A673 (cell line): ENCODE measurements at regions not wholly inside any gene's neighbourhood (a gene's known extent, or its start where the extent isn't known, plus 50 kb on each side); places are given as distances from the start of the nearest gene placed in this dataset.

Experiments used
- BruUV-seq: library from RNA; stranded (reverse); fragments of 400-500 nt; replicated peaks from 2 replicates; lab custom pipeline; 2021; lab: Mats Ljungman, UMichigan
- CTCF ChIA-PET: fragments of 300-600 bp; sonication (Branson Sonifier 250); formaldehyde crosslinking; loops from one replicate; lab custom pipeline; 2022; ENCODE audit warnings: antibody characterized with exemption; lab: Charles Lee
- POLR2A ChIA-PET: fragments of 300-600 bp; sonication (Branson Sonifier 250); formaldehyde crosslinking; loops from one replicate; lab custom pipeline; 2022; ENCODE audit warnings: antibody characterized with exemption; ENCODE audit not compliant: low non-redundant PET; lab: Charles Lee
- DNase-seq: peaks from one replicate; pipeline ENCODE4 v3.0.0-alpha.2; 2015; ENCODE audit warnings: low spot score
- H3K27ac ChIP-seq: fragments of 200-600 bp; sonication (generic); 2 replicates; pipeline ENCODE4 v1.5.1; 2016; ENCODE audit warnings: mixed run types, low read depth, mild to moderate bottlenecking, mixed read lengths, antibody characterized with exemption, low read length; ENCODE audit not compliant: poor library complexity, severe bottlenecking
- H3K27me3 ChIP-seq: fragments of 200-600 bp; sonication (generic); replicated peaks from 2 replicates; pipeline ENCODE4 v1.6.1; 2017; ENCODE audit warnings: mixed run types, low read depth, mild to moderate bottlenecking, mixed read lengths, antibody characterized with exemption, low read length; ENCODE audit not compliant: insufficient read depth, poor library complexity
- H3K36me3 ChIP-seq: fragments of 200-600 bp; sonication (generic); 2 replicates; pipeline ENCODE4 v1.6.1; 2016; ENCODE audit warnings: mixed run types, mild to moderate bottlenecking, mixed read lengths, antibody characterized with exemption, low read length; ENCODE audit not compliant: insufficient read depth, poor library complexity, severe bottlenecking
- H3K4me1 ChIP-seq: fragments of 200-600 bp; sonication (generic); 2 replicates; pipeline ENCODE4 v1.6.1; 2017; ENCODE audit warnings: mixed run types, mild to moderate bottlenecking, mixed read lengths, antibody characterized with exemption, low read length; ENCODE audit not compliant: insufficient read depth, poor library complexity, severe bottlenecking
- H3K4me3 ChIP-seq: fragments of 200-600 bp; sonication (generic); 2 replicates; pipeline ENCODE4 v1.5.1; 2016; ENCODE audit warnings: low read depth, mixed run types, mild to moderate bottlenecking, mixed read lengths, low read length; ENCODE audit not compliant: poor library complexity, severe bottlenecking
- H3K9me3 ChIP-seq: fragments of 200-600 bp; sonication (generic); 2 replicates; pipeline ENCODE4 v1.6.1; 2016; ENCODE audit warnings: mixed run types, low read depth, mild to moderate bottlenecking, mixed read lengths, antibody characterized with exemption, low read length; ENCODE audit not compliant: poor library complexity, severe bottlenecking
- CTCF ChIP-seq: fragments of 300-800, 200-600 bp; sonication (generic); conservative IDR thresholded peaks from 2 replicates; pipeline ENCODE4 v1.5.1; 2017; ENCODE audit warnings: low read depth, mild to moderate bottlenecking, antibody characterized with exemption, low read length, moderate library complexity, mixed read lengths
- EZH2 ChIP-seq: fragments of 200-600 bp; sonication (generic); IDR thresholded peaks from 2 replicates; pipeline ENCODE4 v1.6.1; 2017; ENCODE audit warnings: borderline replicate concordance, low read depth, mild to moderate bottlenecking, mixed read lengths, antibody characterized with exemption, low read length; ENCODE audit not compliant: poor library complexity, severe bottlenecking
- intact Hi-C: fragments of 100-400 bp; cut with micrococcal nuclease; formaldehyde crosslinking; loops from one replicate; pipeline ENCODE4 v1.10.0; 2022; ENCODE audit not compliant: unreplicated experiment

DNA sequence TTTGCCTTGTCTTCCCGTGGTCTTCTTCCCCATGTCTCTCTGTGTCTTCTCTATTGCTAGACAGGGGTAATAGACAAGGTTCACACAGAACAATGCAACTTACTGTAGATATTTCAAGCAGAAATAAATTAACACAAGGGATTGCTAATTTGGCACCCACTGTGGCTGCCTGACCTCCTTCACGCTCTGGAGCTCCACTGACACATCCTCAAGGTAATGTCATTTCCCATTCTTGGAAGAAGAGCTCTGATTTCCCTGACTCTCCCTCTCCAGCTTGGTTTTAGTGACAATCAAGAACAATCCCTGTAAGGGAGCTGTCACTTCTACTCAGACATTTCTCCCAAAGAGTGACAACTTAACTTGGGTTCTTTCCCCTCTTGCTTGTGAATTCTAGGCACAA is 105.4 kb upstream of the NAP1L1 start:
- POLR2A ChIA-PET: interaction anchor here (0.6 kb wide), 1 partner anchor 168 kb away, joined by 3 read pairs; no protein-coding TSS in a partner anchor
- H3K4me3 ChIP-seq: no peak overlapping the region
- H3K36me3 ChIP-seq: no peaks in the 10 kb centered on the region
- BruUV-seq: no TSS peak
- H3K9me3 ChIP-seq: no peaks in the 10 kb centered on the region
- H3K27ac ChIP-seq: no peak overlapping the region
- no peak for DNase-seq
- no peaks in the 10 kb centered on the region for H3K27me3 ChIP-seq
- intact Hi-C loops: no loop called here
- TF ChIP-seq EZH2 (no peak), CTCF (no peak)
- CTCF ChIA-PET: no interaction called here
- H3K4me1 ChIP-seq: no peaks in the 10 kb centered on the region

DNA sequence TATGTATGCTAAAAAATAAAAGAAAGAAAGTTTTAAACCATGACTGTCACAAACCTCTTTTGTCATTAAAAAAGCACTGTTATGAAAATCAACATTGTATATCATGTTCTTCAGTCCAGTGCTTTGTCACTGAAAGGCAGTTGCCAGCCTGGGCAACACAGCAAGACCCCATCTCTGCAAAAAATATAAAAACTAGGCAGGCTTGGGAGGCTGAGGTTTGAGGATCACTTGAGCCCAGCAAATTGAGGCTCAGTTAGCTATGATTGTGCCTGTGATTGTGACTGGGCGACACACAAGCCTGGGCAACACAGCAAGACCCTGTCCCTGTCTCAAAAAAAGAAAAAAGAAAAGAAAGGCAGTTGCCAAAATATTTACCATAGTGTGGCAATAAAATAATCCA is 102.7 kb upstream of the NAP1L1 start:
- H3K27ac ChIP-seq: no peak overlapping the region
- TF ChIP-seq EZH2 (no peak), CTCF (no peak)
- intact Hi-C loops: no loop called here
- H3K4me1 ChIP-seq: no peaks in the 10 kb centered on the region
- H3K9me3 ChIP-seq: no peaks in the 10 kb centered on the region
- no peak overlapping the region for H3K4me3 ChIP-seq
- CTCF ChIA-PET: no interaction called here
- no peaks in the 10 kb centered on the region for H3K36me3 ChIP-seq
- no TSS peak for BruUV-seq
- POLR2A ChIA-PET: interaction anchor here (0.6 kb wide), 1 partner anchor 400 kb away, joined by 3 read pairs; no protein-coding TSS in a partner anchor
- DNase-seq: no peak
- no peaks in the 10 kb centered on the region for H3K27me3 ChIP-seq

DNA sequence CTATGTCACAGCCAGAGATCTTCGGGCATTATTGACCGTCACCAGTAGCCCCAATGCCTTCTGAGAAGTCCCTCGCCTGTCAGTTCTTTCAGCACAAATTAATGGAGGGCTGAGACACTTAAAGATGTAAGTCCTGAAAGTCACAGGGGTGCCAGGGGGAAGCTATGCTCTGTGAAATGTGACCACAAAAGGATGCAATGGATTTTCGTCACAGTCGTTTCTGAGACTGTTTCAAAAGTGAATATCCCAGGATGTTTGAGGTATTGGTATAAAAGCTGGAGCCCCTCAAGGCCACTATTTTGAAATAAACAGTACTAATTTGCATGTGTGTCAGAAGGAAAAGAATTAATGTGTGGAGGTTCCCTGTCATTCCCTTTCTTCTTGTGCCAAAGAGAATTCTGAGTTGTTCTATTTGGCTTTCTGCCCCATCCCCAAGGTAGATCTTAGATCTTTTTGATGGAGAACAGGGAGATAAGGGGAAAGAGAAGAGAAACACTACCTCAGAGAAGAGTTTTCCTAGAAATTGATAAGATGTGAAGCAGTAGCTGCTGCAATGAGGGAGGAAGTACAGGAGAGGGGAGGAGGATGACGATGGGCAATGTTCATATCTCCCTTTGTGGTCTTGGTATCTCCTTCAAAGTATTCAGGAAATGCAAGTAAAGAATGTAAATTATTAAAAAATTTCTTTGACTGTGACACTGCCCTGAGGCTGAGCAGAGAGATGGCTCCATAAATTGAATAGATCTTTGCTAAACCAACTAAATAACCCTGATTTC is 101.8 kb upstream of the NAP1L1 start:
- no TSS peak for BruUV-seq
- H3K4me3 ChIP-seq: no peak overlapping the region
- no peaks in the 10 kb centered on the region for H3K36me3 ChIP-seq
- POLR2A ChIA-PET: no interaction called here
- H3K9me3 ChIP-seq: no peaks in the 10 kb centered on the region
- no peak for TF ChIP-seq CTCF
- TF ChIP-seq EZH2: no peak
- no peaks in the 10 kb centered on the region for H3K27me3 ChIP-seq
- DNase-seq: no peak
- intact Hi-C loops: no loop called here
- CTCF ChIA-PET: no interaction called here
- H3K4me1 ChIP-seq: no peaks in the 10 kb centered on the region
- H3K27ac ChIP-seq: no peak overlapping the region
